Stimulated activated CD4-positive, alpha-beta T cell treated with anti-CD3 and anti-CD28 coated beads, TNF-alpha, amount 100 ng/mL, for 24 hours (primary cell): ENCODE measurements at regions not wholly inside any gene's neighbourhood (a gene's known extent, or its start where the extent isn't known, plus 50 kb on each side); places are given as distances from the start of the nearest gene placed in this dataset.
"Not testable (repeated sequence)": the region's sequence is repeated elsewhere in the genome, so short reads cannot be mapped to it uniquely, and the experiment has no call there.

Experiments used
- DNase-seq, 3 experiments: peaks; one replicate each; pipeline ENCODE4 v3.0.0-alpha.2; 2020; ENCODE audit warnings: low read depth in 3 of 3

DNA sequence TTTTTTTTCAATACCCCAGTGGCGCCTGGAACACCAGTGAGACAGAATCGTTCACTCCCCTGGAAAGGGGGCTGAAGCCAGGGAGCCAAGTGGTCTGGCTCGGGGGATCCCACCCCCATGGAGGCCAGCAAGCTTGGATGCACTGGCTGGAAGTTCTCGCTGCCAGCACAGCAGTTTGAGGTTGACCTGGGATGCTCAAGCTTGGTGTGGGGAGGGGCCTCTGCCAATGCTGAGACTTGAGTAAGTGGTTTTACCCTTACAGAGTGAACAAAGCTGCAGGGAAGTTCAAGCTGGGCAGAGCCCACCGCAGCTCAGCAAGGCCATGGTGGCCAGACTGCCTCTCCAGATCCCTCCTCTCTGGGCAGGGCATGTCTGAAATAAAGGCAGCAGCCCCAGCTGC, 276.2 kb upstream of the CNTN6 start:
- DNase-seq: no peak

DNA sequence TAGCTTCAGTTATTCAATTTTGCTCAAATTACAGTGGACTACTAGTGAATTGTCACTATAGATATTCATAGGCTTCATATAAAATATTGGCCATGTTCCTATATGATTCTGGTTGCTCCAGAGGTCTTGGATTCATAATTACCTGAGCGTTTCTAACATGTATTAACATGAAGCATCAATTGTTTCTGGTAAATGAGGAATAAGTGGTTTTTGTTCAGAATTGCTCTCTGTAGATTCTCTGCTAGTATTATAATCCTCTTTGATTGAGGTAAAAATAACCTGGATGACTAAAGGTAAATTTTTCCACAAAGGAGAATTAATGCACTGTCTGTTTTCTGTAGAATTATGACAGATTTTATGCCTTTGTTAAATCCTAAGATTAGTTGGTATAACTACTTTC, 258.1 kb upstream of the CNTN6 start:
- DNase-seq: no peak

DNA sequence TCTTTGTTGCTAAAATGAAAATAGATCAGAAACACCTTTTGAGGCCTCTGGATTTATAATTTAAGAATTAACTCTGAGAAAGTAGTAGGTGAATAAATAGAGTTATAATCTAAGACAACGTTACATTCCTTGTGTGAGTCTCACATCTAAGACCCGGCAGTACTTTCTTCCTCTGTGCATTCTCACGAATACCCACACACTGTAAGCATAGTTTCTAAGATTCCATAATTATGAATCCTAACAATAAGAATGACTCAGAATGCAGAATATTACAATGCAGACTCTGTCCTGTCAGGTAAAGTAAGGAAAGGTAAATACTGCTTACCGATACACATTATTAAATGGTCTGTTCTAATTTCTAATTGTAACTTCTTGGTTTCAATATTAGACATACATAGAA, 257.7 kb upstream of the CNTN6 start:
- no peak for DNase-seq

DNA sequence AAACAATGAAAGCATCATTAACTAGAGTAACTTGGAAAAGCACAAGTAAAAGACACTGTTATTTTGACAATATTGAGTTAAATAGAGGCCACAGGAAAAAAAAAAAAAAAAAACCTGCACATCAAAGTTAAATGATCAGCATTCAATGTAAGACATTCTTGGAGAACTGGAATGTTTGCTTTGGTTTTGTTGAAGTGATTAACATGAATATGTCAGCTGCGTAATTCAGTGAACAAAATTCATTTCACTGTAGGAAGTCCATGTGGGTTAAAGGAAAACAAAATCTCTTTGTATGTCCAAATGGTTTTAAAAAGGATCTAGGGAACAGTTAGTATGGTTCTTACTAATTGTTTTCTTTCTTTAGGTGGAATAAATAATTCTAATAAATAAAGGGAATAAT, 252.8 kb upstream of the CNTN6 start:
- no peak for DNase-seq

DNA sequence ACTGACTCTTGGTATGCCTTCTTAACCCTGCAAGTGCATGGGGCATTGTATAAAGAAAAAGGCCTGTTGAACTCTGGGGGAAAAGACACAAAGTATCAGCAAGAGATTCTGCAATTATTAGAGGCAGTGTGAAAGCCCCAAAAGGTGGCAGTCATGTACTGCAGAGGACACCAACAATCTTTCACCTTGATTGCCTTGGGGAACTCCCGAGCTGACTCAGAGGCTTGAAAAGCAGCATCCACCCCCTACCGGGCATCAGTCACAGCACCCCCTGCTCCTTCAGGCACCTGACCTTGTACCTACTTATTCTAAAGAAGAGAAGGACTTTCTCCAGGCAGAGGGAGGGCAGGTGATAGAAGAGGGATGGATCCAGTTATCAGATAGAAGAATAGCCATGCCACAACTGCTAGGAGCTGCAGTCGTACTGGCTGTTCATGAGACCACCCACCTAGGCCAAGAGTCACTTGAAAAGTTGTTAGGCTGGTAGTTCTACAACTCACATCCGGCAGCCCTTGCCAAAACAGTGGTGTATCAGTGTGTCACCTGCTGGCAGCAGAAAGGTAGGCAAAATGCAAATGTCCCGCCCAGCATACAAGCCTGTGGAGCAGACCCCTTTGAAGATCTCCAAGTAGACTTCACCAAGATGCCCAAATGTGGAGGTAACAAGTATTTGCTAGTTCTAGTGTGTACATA, 241.6 kb upstream of the CNTN6 start:
- no peak for DNase-seq

DNA sequence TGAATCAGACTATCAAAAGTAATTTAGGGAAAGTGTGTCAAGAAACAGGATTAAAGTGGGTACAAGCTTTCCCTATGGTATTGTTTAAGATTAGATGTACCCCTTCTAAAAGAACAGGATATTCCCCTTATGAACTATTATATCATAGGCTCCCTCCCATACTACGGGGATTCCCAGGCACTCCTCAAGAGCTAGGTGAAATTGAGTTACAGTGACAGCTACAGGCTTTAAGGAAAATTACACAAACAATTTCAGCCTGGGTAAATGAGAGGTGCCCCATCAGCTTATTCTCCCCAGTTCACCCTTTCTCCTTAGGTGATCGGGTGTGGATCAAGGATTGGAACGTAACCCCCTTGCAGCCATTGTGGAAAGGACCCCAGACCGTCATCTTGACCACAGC, 240.8 kb upstream of the CNTN6 start:
- no peak for DNase-seq

DNA sequence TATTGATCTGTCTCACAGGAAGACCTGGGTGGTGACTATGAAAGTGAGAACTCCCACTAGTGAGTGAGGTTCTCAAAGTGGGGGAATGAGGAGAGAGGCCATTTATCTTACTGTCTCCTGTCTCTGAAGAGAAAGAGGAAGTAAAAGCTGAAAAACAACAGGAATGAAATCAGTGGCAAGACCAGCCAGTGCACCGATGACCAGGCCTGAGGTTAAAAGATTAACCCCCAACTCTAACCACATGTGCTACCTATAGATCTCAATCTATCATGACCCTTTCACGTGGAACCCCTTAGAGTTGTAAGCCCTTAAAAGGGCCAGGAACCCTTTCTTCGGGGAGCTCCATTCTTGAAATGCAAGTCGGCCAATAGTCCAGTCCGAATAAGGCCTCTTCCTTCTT, 239.3 kb upstream of the CNTN6 start:
- DNase-seq: no peak

DNA sequence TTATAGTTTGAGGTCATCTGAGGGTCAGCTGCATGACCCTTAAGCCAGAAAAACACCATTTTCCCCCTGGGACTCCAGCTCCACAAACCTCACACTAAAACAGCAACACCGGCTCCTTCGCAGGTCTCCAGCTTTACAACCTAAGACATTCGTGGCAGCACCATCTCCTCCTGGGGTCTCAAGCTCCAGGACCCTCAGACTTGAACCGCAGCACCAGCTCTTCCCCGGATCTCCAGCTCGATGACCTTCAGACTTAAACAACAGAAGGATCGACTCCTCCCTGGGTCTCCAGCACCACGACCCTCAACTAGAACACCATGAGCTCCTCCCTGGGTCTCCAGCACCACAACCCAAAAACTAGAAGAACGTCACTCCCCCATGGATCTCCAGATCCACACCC, 233.7 kb upstream of the CNTN6 start:
- no peak for DNase-seq

DNA sequence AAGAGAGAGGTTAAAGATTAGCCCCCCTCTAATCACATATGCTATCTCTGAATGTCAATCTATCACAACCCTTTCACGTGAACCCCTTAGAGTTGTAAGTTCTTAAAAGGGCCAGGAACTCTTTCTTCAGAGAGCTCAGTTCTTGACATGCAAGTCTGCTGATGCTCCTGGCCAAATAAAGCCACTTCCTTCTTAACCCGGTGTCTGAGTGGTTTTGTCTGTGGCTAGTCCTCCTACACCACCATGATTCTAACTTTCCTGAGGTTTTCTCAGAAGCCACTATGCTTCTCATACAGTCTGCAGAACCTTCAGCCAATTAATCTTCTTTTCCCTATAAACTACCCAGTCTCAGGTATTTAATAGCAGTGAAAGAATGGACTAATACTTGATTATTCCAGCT, 231.1 kb upstream of the CNTN6 start:
- DNase-seq: no peak

DNA sequence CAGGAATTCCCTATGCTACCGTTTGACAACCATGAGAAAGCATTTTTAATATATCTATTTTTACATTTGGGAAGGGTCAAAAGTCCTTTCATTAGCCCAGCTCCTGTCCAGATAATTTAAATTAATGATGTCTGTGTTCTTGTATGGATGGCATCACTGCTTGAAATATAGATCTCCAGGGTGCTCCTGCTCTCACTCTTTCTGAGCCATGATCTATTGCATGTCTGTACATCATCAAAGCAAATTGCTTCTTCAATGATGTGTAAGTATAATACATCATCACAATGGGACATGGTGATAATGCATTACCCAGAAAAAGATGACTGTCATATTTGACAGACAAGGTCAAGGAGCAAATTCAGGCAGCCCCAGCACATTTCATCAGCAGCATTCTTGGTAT, 223.6 kb upstream of the CNTN6 start:
- no peak for DNase-seq

DNA sequence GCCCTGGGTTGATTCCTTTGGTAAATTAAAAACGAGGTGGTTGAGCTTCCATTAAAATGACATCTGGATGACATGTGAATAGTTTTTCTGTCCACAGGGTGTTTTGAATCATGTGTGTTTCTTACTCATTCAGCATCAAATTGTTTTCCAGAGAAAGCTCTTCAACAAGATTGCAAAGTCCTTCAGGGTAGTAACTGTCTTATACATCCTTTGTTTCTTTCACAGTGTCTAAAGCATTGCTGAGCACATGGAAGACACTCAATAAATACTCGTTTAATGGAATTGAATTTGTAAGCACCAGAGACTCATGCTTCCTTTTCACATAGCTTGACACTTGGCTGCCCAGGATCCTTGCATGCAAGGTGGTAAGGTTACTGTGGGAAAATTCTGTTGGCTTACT, 223.1 kb upstream of the CNTN6 start:
- no peak for DNase-seq

DNA sequence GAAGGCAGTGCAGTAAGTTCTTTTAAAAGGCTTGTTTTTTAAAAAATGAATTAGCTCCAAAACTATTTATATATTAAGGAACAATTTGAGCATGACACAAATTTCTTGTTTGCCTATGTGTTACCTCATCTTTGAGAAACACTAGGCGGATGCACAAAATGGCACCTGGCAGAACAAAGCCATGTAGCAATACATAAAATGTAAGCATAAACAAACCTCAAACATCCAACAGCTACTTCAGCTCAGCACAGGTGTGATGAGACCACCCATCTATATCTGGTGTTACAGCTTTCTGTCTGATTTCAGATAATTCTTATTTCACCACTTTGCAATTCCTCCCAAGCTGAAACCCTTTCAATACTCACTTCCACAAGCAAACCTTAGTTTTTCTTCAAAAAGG, 221.2 kb upstream of the CNTN6 start:
- DNase-seq: no peak

DNA sequence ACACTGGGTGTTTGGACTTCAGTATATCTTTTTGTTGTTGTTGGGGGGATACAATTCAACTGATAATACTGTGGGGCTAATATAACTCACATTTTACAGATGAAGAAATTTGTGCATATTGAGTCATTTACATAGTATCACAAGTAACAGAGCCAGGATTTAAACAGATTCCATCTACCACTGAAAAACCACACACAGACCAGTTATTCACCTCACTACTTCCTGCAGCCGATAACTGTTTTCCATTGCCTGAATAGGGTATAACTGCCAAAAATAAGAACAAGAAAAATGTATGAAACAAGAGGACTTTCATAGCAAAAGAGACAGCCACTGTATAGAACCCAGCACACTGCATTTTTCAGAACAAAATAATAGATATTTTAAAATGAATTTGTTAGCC, 215.8 kb upstream of the CNTN6 start:
- no peak for DNase-seq

DNA sequence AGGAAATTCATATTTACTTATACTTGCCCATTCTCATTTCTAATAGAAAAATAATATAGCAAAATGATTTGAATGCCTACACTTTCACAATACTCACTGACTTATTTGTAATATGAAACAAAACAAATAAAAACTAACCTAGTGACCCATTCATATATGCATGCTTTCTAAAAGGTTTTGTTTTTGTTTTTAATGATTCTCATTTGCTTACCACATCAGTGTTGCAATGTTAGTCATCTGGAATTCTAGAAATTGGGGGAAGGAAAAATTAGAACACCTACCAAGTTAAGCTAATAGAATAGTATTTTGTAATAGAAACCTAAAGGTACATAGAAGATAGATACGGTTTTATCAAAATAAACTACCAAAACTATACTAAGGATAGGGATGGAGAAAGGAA, 214.1 kb upstream of the CNTN6 start:
- no peak for DNase-seq

DNA sequence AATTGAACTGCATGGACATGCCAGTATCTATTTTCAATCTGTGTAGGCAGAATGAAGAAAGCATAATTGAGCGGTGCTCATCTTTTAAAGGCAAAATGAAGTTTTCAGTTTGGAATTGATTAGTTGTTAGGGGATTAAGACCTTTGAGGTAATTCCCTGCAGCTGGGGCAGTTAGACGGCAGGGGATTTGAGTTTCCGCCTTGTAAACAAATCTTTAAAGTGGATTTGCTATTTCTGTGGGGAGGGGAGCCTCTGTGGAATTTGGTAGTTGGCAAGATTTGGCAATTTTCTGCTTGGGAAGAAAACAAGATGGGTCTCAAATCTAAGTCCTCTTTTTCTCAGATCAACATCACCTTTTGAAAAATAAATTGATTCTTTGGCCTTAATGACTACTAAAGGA, 212.5 kb upstream of the CNTN6 start:
- DNase-seq: no peak

DNA sequence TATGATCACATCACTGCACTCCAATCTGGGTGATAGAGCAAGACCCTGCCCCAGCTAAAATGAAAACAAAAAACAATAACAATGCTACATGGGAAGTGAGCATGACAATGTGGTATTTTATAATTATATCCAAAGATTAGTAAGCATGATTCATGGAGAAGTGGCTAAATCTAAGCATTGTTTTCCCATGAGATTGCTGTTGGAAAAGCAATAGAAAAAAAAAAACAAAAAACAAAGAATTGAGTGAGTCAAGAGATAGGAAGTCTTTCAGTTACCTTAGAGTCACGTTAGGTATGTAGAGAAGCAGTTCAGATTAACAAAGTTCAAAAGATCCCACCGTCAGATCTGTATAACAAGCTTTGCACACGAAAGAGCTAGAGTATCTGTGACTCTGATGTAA, 210.3 kb upstream of the CNTN6 start:
- no peak for DNase-seq

DNA sequence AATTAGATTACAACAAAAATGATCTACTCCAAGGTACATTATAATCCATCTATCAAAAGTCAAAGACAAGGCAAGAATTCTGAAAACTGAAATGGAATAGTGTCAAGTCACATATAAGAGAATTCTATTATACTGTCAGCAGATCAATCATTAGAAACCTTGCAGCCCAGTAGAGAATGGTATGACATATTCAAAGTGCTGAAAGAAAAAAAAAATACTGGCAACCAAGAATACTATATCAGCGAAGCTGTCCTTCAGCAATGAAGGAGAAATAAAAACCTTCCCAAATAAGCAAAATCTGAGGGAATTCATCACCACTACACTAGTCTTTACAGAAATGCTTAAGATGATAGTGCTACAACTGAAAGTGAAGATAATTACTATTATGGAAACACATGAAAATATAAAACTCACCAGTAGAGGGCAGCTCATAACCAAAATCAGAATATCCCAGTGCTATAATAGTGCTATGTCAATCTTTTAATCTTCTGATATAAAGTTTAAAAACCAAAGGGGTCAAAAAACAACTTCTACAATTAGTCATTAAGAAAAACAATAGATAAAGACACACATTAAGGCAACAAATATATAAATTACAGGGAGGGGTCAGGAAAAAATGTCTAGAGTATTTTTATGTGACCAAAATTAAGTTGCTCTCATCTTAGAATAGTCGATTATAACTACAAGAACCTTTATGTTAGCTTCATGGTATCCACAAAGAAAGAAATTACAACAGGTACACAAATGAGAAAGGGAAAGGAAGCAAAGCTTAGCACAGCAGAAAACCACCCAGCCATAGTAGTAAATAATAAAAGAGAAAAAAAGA, 190.7 kb upstream of the CNTN6 start:
- no peak for DNase-seq

DNA sequence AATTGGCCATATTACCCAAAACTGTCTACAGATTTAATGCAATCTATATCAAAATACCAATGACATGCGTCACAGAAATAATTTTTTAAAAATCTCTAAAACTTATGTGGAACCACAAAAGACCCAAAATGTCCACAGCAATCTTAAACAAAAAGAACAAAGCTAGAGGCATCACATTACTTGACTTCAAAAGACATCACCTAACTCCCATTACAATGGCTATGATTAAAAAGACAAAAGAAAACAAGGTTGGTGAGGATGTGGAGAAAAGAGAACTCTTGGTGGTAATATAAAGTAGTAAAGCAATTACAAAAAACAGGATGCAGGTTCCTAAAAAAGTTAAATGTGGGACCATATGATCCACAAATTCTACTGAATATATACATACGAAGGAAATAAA, 187.6 kb upstream of the CNTN6 start:
- no peak for DNase-seq

DNA sequence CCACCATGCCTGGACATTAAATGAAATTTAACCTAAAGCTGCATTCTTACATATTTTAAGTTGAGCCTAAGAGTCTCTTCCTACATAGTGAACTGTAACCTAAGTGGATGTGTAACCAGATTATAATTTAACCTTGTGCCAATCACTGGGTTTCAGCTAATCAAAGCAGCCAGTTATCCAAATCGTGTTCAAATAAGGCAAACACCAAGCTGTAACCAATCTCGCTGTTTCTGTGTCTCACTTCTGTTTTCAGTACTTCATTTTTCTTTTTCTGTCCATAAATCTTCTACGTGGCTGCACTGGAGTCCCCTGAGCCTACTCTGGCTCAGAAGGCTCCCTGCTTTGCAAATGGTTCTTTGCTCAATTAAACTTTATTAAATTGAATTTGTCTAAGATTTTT, 186.1 kb upstream of the CNTN6 start:
- no peak for DNase-seq

DNA sequence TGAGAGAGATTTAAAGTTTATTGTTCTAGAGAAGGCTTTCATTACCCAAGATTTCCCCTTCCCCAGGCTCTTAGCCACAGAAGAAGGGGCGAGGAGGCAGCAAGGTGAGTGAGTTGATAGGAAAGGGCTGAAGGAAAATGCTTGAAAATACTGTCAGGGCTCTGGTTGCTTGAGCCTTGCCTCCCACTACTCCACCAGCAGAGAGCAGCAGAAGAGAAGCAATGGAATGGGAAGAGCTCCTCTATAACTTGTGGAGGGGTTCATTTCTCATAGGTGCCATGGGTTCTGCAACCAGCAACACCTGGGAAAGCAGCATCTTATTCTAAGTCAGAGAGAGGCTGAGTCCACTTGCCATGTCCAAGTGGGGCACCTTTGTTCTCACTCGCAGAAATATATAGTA, 184.0 kb upstream of the CNTN6 start:
- DNase-seq: no peak

DNA sequence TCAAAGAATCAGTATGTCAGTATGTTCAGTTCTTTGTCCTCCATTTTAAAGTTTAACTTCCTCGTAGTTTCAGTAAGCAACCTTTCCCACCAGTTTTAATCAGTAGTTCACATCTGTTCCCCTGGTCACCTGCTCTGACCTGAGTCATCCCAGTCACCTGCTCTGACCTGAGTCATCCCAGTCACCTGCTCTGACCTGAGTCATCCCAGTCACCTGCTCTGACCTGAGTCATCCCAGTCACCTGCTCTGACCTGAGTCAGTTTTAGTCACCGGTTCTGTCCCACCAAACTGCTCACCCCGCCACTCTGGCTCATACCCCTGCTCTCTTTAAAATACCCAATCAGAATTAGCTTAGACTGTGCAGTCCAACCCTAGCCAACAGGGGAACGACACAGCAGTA, 180.1 kb upstream of the CNTN6 start:
- DNase-seq: not testable (repeated sequence)

DNA sequence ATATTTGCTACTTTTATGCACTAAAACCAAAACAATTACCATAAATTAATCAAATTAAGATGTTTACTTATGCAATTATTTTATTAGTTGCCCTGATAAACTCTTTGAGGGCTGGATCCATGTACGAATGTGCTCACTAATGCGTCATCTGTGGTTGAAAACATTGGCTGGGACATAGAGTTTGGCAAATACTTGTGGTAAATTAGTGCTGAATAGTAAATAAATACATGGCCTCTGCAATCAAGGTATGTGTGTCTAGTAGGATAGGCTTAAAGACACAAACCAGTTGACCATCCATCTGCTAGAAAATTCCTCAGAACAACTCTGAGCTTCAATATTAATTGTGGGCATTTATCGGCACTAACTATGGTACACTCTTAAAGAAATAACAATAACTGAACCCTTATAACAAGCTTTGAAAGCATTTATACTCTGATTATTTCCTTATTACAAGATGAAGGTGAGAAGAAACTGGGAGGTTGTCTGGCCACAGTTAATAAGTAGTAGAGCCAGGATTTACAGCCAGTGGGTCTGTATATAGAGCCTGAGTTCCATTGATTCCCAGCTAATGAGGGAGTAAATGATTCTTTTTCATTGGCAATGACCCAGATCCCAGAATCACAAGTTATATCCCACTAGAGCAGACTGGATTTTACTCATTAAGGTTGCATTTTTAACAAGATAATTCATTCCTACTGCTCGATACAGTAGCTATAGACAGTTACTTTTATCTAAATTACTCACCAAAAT, 169.5 kb upstream of the CNTN6 start:
- no peak for DNase-seq

DNA sequence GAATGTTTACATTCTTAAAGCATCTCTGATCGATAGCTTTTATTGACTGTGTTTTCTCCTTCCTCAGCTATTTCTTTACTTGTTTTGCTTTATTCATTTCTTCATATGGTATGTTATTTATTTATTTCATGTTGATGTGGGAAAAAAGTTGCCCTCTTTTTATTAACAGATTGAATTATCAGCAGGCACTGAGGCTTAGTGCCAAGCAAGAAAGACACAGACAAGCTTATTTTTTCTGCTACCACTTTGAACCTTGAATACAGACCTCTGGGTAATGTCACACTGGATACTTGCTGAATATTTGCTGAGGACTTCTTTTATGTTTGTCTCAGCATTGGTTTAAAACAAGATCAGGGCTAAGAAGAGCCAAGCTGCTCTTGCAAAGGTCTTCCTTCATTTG, 162.0 kb upstream of the CNTN6 start:
- no peak for DNase-seq
